GM12878 (cell line): ENCODE measurements at regions not wholly inside any gene's neighbourhood (a gene's known extent, or its start where the extent isn't known, plus 50 kb on each side); places are given as distances from the start of the nearest gene placed in this dataset.

Source experiments
- ATF7 ChIP-seq: fragments of 450-650 bp; IDR thresholded peaks from 2 replicates; pipeline ENCODE4 v1.6.1; 2016; ENCODE audit warnings: low read depth, mild to moderate bottlenecking
- CHD1 ChIP-seq: IDR thresholded peaks from 2 replicates; pipeline ENCODE4 v1.6.1; 2012; ENCODE audit warnings: low read depth, low read length, improper control_type of control experiment
- CTCF ChIP-seq, 3 experiments: IDR thresholded peaks in 2 of 3; conservative IDR thresholded peaks in 1 of 3; 2 replicates each; pipeline ENCODE4 v1.5.1; 2011; ENCODE audit warnings: low read depth in 3 of 3, low read length in 3 of 3, mild to moderate bottlenecking in 3 of 3, control low read depth in 2 of 3, moderate library complexity in 2 of 3, inconsistent platforms in 1 of 3, mixed read lengths in 1 of 3; ENCODE audit not compliant: control insufficient read depth in 2 of 3, insufficient read depth in 1 of 3; ENCODE audit errors: extremely low read depth in 1 of 3
- EP300 ChIP-seq, 2 experiments: fragments of 150-350 bp in 1 of 2; IDR thresholded peaks; 2 replicates each; pipeline ENCODE4 v1.6.1; 2011 to 2012; ENCODE audit warnings: low read depth in 2 of 2, low read length in 2 of 2, borderline replicate concordance in 1 of 2, improper control_type of control experiment in 1 of 2, inconsistent platforms in 1 of 2; ENCODE audit not compliant: control insufficient read depth in 1 of 2
- MYC ChIP-seq: IDR thresholded peaks from 2 replicates; pipeline ENCODE4 v1.6.1; 2011; ENCODE audit warnings: mild to moderate bottlenecking, low read length, moderate library complexity, inconsistent platforms; ENCODE audit not compliant: insufficient read depth, insufficient replicate concordance, insufficient read length, severe bottlenecking
- NFYB ChIP-seq: IDR thresholded peaks from 2 replicates; pipeline ENCODE4 v1.6.1; 2011; ENCODE audit warnings: low read depth, mild to moderate bottlenecking, low read length, improper control_type of control experiment, moderate library complexity; ENCODE audit not compliant: insufficient read depth
- PAX8 ChIP-seq: fragments of 450-650 bp; IDR thresholded peaks from 2 replicates; pipeline ENCODE4 v1.6.1; 2017; ENCODE audit warnings: mild to moderate bottlenecking, moderate library complexity
- PBX3 ChIP-seq: IDR thresholded peaks from 2 replicates; pipeline ENCODE4 v1.6.1; 2011; ENCODE audit warnings: mild to moderate bottlenecking, low read depth, low read length, moderate library complexity; ENCODE audit not compliant: insufficient replicate concordance
- RCOR1 ChIP-seq: conservative IDR thresholded peaks from 2 replicates; pipeline ENCODE4 v1.6.1; 2012; ENCODE audit warnings: low read depth, low read length, improper control_type of control experiment
- RFX5 ChIP-seq: IDR thresholded peaks from 2 replicates; pipeline ENCODE4 v1.6.1; 2011; ENCODE audit warnings: low read depth, low read length, improper control_type of control experiment
- RUNX3 ChIP-seq: IDR thresholded peaks from 2 replicates; pipeline ENCODE4 v1.6.1; 2012; ENCODE audit warnings: low read length, inconsistent platforms
- USF2 ChIP-seq: IDR thresholded peaks from 2 replicates; pipeline ENCODE4 v1.6.1; 2011; ENCODE audit warnings: low read depth, low read length, improper control_type of control experiment, borderline replicate concordance
- TF ChIP-seq, protein P1 (sequence below): fragments of 450-650 bp; IDR thresholded peaks from 2 replicates; pipeline ENCODE4 v1.6.1; 2017; ENCODE audit warnings: mild to moderate bottlenecking

GRCh38 chr22:48752451-48753380 lies 1075.0 kb downstream of the BRD1 start:
- no peak for TF ChIP-seq CHD1
- no peak for TF ChIP-seq ATF7
- no peak for TF ChIP-seq NFYB
- no peak for TF ChIP-seq RUNX3
- TF ChIP-seq CTCF (IDR thresholded peaks at IDR 0.05 in 2 of 3, conservative IDR thresholded peaks at IDR 0.05 in 1 of 3; ENCODE audit: control insufficient read depth in 2 of 3, extremely low read depth in 1 of 3, insufficient read depth in 1 of 3, low read depth in 3 of 3, low read length in 3 of 3), result no peak
- TF ChIP-seq RFX5, result no peak
- no peak for TF ChIP-seq PBX3
- TF ChIP-seq EP300 (IDR thresholded peaks at IDR 0.05; ENCODE audit: borderline replicate concordance in 1 of 2, control insufficient read depth in 1 of 2, low read depth in 2 of 2, low read length in 2 of 2), result no peak
- TF ChIP-seq, protein P1, sequence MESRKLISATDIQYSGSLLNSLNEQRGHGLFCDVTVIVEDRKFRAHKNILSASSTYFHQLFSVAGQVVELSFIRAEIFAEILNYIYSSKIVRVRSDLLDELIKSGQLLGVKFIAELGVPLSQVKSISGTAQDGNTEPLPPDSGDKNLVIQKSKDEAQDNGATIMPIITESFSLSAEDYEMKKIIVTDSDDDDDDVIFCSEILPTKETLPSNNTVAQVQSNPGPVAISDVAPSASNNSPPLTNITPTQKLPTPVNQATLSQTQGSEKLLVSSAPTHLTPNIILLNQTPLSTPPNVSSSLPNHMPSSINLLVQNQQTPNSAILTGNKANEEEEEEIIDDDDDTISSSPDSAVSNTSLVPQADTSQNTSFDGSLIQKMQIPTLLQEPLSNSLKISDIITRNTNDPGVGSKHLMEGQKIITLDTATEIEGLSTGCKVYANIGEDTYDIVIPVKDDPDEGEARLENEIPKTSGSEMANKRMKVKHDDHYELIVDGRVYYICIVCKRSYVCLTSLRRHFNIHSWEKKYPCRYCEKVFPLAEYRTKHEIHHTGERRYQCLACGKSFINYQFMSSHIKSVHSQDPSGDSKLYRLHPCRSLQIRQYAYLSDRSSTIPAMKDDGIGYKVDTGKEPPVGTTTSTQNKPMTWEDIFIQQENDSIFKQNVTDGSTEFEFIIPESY, result no peak
- TF ChIP-seq USF2, result no peak
- TF ChIP-seq MYC, result no peak
- no peak for TF ChIP-seq PAX8
- TF ChIP-seq RCOR1, result no peak
